Mucosa of gallbladder (tissue), 1 donor: ENCODE measurements at regions not wholly inside any gene's neighbourhood (a gene's known extent, or its start where the extent isn't known, plus 50 kb on each side); places are given as distances from the start of the nearest gene placed in this dataset.

Source experiments
- DNase-seq: peaks from one replicate; pipeline ENCODE4 v3.0.0-alpha.2; 2020; ENCODE audit warnings: low spot score
- donor health status: DM: no; HTN: no; CAD: no.

DNA sequence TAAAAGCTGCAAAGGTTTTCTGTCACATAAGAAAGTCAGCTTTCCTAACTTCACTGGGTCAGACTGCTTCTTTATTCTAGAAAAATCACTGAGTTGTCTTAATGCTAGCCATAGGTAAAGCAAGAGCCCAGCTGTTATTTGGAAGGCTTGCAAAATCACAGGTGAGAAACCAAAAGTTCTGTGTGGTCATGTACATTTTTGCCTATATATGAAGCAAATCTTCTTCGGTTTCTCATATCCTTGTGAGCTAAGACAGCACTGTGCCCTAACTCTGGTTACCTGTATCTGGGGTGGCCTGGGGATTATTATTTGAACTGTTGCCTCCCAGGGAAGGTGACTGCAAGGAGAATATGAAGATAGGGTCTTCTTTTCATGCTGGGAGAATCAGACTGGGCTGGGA lies 444.9 kb upstream of the CLINT1 start:
- DNase-seq = no peak

DNA sequence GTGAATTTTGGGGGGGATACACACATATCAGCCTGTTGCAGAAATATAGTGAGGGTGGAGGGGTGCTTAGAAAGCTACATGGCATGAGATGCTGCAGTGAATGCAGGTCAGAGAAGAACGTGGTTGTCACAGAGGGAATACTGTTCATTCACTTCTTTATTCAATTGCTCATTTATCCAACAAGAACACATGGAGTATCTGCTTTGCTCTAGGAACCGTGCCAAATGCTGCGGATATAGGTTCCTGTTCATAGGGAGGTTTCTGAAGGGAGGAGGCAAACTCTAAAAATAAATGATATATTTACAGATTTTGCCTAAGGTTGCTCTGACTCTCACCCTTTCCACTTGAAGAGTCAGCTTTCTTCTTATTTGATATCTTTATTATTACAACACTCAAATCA lies 444.3 kb upstream of the CLINT1 start:
- no peak for DNase-seq

DNA sequence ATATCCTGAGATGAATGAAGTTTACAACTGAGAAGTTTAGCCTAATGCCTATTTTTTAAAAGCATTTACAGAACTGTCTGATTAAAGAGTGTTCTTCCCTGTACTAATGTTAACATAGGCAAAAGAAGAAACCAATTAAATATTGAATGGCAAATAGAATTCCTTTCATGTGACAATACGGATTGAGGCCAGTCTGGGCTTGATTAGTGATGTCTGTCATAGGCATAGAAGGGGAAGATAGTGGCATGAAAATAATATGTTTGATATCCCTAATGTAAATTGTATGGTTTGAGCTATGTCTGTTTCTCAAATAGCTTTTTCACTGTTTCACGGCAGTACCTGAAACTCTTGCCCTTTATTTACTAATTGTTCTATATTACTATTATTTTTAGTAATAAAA lies 443.1 kb upstream of the CLINT1 start:
- DNase-seq = no peak

DNA sequence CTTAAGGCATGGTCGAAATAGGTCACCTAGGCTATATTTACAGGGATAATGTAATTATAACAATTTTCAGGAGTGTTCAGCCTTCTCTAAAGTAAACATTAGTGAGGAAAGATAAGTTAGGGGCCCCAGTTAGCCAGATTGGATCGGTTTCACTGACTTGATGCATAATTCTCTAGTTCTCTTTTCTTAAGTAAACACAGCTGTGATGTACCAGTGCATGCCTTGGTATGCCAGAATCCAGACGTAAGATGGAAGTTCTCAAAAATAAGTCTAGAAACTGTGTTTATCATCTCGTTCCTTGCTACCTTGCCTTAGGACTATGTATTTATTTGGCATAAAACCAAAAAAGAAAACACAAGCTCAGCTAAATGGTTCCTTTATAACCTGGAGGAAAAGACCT lies 442.2 kb upstream of the CLINT1 start:
- DNase-seq = no peak

DNA sequence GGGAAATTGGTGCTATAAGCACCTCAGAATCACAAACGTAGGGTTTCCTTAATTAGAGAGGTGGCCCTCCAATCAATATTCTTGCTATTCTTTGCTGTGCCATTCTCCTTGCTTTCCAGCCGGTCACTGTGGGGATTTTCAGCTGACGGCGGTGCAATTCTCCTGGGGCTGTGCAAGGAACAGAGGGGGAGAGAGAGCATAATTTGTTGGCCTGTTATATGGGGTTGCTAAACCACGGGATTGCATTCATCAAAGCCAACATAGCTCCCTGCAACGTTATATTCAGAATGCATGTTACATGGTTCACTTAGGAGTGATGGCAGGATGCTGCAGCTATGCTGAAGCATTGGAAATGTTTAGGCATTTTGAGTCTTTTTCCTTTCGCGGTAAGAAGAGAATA lies 441.3 kb upstream of the CLINT1 start:
- DNase-seq = no peak

DNA sequence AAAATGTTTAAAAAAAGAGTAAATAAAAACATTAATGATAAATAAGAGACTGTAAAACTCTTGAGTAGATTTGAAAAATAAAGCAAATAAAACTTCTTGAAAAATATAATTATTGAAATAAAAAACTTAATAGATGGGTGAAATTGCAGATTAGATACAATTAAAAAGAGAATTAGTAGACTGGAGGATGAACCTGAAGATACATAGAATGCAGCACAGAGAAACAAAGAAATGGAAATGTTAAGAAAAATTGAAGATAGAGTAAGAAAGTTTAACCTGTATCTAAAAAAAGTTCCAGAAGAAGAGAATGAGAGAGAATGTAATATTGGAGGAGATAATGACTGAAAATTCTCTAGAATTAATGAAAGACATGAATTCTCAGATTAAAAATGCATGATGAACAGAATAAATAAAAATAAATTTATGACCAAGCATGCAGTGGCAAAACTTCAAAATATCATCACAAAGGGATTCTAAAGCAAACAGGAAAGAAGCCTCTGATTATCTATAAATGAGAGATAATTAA lies 438.1 kb upstream of the CLINT1 start:
- DNase-seq = no peak

DNA sequence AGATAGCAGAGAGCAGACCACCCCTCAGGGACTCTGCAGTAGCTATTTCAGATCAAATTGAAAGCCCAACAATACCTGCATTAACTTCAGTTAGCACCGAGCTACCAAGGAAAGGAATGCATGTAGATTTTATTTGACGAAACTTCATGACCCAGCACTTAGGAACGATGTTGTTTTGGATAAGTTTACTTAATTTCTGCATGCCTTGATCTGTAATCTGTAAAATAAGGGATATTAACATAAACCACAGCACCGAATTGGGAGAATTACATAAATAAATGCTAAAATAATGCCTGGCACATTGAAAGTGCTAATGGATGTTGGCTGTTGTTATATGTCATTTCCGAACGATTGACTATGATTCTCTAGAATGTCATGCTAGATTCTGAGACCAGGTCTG lies 435.8 kb upstream of the CLINT1 start:
- no peak for DNase-seq

DNA sequence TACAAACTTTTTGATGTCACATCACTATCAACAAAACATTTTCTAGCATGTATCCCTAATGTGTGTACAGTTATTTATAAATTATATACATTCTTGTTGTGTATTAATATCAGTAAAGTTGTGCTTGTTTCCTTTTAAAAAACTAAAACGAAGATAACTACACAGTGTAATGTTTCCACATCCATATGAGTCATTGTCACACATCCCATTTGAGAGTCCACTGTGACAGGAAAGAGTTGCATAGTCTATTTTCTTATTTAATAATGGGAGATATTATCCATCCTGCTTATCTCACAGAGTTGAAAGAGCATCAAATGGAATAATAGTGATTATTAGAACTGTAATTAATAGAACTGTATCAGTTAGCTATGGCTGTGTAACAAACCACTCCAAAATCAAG lies 434.0 kb upstream of the CLINT1 start:
- no peak for DNase-seq

DNA sequence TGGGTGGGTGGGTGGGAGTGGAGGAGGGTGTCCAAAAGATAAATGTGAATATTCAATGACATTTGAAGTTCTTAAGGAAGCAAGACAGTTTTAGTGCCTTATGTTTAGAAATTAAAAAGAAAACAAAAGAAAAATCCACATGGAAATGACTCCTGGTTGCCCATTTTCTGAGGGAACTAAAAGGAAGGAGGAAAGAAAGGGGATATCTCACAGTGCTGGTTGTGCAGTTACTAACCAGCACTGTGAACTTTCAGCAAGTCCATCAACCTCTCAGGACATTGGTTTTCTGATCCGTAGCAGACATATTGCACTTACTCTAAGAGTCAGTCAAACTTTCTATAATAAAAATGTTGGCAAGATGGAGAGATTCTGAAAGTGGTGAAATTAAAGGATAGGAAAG lies 431.0 kb upstream of the CLINT1 start:
- DNase-seq = no peak

DNA sequence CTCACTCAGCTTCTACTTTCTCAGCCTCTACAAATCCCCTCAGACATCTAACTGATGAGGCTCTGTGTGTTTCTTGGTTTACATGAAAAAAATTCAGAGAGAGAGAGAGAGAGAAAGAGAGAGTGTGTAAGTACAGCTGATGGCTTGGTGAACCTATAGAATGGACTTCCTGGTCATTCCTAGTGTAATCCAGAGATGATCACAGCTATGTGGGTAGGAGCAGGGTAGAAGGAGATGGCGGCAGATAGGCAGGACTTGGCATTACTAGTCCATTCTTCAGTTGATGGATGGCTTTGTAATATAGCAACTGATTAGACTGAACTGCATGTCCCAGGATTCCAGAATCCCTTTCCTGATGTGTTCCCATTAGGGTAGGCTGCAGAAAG lies 429.3 kb upstream of the CLINT1 start:
- DNase-seq = no peak

DNA sequence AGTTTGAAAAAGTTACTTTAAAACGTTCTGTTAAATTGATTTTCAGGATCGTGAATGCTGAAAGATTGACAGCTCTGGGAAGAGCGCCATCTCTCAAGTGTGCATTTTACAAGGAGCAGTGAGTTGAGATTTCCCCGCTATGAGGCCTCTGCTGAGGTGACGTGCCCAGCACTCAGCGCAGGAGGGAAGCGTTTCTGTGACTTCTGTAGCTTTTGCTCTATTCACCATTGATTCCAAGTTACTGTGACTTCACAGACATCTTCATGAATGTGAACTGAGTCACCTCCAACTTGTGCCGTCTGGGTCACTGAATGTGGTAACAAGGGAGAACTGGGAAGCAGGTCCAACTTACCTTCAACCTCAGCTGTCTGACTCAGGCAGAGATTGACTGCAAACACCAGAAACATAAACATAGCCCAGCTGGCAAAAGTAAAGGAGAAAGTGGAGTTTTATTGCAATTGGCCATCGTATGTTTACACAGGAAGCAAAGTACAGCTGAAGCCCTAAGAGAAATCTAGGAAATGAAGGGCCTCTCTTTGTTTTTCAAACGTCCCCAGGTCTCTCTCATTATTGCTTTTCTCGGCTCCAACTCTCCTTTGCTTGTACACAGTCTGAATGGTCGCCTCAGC lies 428.8 kb upstream of the CLINT1 start:
- peak; percentile 11 for DNase-seq

DNA sequence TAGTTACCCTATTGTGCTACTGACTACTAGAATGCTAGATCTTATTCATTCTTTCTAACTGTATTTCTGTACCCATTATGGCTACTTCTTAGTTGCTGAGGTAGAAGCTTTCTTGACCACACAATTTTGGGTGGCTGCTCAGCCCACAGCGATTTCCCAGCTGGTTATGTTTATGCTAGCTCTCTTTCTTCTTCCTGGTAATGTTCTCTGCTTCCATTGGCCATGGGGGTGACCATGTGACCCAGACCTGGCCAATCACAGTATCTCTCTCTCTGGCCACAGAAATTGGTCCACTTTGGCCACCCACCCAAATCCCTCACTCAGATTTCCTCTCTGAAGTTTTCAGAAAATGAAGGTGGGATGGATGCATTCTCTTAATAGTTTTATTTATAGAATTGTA lies 427.9 kb upstream of the CLINT1 start:
- DNase-seq = no peak

DNA sequence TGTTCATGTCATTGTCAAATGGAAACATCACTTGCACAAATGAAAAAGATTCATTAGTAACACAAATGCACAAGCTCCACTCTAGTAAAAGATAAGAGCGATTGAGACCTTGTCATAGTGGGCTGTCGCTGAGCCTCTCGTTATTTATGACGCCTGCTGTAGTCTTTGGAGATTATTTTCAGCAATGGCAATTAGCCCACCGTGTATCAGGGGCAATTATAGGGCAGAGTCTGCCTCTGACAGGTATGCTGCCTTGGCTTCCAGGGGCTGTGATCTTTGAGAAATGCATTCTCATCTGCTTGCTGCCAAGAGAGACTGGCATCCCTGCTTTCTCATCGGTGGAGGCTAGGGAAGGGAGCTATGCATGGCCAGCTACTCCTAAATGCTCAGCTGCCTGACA lies 426.8 kb upstream of the CLINT1 start:
- DNase-seq = no peak

DNA sequence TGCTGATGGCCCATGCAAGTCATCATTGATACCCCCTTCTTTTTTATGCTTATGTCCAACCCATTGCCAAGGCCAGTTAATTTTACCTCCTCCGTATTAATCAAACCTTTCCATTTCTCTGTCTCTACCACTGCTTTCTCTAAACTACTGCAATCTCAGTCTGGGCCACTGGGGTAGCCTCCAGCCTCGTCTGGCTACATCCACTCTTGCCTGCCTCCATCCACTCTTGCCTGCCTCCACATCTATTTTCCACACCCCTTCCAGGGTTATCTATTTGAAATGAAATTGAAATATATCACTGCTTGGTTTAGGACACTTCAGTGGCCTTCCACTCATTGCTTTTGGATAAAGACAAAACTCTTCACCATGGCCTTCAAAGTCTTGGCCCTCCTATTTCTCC lies 425.3 kb upstream of the CLINT1 start:
- DNase-seq = no peak

DNA sequence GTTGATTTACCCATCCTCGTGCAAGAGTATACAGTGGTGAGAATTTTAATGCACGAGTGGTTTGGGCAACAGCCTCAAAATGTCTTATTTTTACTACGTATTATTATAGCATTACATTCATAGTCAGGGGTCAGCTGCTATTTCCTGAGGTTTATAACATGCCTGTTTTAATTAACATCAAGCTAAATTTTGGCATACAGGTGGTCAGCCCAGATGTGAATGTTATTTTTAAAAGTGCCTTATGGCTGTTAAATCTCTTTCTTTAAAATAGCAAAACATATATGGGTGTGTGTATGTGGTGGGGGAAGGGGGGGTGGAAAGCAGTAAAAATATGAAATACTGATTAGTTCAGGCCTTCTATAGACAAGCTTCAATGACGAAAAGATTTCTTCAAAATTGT lies 424.5 kb upstream of the CLINT1 start:
- DNase-seq = no peak

DNA sequence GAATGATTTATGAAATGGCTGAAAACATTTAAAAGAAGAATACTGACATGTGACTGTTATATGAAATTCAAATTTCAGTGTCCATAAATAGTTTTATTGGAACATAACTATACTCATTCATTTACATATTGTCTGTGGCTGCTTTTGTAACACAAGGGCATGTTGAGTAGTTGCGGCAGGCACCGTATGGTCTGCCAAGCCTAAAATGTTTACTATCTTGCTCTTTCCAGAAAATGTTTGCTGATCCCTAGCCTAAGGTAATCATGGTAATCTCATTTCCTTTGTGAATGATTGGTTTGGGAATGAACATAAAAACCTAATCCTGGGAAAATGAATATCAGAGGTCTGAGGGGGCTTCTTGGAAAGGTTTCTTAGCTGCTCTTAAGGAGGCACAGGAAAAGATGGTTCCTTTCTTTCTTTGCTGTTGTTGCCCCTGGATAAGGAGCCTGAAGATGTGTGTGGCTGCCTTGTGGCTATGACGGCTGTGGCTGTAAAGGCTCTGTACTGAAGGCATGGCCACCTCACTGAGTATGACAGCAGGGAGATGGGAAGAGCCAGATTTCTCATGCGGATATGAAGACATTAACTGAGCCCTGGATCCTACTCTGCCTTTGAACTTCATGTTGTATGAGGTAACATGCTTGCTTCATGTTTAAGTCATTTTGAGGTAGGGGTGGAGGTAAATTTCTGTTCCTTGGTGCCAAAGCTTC lies 419.4 kb upstream of the CLINT1 start:
- no peak for DNase-seq

DNA sequence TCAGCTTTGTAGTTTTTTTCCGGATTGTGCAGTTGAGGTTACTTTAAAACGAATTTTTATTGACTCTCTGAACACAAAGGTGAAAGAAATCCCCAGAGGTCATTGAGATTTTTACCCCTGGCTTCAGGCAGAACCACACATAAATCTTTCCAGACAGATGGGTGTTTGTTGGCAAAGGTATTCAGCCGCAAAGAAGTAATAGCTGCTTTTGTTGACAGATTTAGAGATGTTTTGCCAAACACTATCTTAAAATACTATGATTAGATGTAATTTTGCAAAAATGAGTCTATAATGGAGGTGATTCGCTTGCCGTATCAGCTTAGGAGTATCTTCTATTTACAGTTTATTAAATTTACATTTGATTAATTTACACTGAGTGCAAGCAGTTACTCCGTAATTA lies 418.3 kb upstream of the CLINT1 start:
- no peak for DNase-seq

DNA sequence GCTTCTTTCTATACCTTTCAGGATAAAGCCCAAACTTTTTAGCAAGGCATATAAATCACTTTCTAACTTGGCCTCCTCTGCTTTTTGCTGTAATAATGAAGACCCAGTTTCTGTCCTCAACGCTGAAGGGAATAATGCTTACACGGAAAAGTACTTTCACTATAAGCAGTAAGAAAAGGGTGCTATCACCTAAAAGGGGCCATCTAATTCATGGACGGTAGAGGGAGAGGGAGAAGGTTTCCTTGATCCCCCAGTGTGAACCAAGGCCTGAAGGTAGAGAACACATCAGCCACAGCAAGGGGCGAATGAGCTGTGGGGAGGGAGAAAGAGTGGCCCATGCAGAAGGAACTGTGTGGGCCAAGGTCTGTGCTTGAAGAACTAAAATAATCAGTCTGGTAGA lies 417.7 kb upstream of the CLINT1 start:
- no peak for DNase-seq

DNA sequence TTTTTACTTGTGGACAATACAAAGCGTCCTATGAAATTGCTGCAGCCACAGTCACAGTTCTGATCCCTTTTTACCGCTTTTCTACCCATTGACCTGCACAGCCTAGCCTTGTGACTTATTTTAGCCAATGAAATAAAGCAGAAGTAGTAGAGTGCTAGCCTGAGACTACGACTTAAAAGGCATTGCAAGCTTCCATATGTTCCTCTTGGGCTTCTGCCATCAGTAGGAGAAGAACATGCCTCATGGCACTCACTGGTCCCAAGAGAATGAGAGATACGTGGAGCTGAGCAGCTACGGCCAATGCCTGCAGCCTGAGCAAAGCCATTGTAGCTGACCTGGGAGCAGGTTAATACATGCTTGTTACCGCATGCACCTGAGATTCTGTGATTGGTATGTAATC lies 416.6 kb upstream of the CLINT1 start:
- DNase-seq = no peak

DNA sequence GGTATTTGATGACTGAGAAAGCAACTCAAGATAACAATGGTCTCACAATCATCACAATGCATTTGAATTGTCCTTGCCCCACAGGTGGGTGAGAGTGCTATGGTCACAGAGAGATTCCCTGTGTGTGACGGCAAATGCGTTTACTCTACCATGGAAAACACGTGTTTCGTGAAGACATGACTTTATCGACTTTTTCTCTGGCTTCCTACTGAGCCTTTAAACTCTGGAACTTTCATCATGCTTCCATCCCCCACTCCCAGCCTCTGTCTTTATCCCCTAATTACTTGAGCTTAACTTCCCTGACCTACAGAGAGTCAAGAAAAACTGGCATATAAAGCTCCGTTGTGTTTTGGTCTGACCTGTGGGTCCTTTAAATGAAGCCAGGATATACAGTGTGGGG lies 414.1 kb upstream of the CLINT1 start:
- DNase-seq = no peak

DNA sequence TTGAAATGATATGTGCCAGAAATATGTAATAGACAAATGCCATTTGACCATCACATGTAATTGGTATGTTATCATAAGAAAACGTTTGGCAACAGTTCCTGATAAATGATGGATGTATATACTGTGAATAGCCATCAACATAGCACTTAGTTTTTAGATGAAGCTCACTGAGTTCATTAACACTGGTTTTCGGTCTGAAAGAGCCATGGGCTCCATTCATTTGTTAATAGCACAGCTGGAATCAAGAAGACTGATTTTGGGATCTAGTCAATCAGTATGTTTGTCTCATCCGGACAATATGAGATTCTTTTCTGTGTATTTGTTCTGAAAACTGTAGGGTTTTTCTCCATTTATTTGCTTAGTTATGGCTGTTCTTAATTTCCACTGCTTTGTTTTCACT lies 413.5 kb upstream of the CLINT1 start:
- DNase-seq = no peak

DNA sequence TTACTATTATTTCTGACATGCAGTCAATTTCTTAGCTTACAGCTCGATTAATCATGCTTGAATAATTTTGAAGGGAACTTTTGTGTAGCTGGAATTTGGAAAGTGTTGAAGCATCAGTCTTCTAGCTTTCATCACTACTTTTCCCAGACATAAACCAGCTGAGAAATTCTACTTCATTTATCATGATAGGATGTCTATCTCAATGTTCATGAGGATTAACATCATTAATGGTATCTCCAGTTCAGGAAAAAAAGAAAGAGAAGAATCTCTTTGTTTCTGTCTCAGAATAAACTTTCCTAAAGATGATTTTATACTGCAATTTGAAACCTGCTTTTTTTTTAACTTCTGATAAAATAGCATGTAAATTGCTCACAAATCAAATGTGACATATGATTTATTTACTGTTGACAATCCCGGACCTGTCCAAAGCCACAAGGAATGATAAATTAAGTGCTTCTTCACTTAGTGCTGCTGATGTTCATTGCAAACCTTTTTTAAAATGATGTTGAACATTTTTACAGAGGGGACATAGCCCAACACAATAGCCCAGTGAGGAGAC lies 412.1 kb upstream of the CLINT1 start:
- DNase-seq = no peak

DNA sequence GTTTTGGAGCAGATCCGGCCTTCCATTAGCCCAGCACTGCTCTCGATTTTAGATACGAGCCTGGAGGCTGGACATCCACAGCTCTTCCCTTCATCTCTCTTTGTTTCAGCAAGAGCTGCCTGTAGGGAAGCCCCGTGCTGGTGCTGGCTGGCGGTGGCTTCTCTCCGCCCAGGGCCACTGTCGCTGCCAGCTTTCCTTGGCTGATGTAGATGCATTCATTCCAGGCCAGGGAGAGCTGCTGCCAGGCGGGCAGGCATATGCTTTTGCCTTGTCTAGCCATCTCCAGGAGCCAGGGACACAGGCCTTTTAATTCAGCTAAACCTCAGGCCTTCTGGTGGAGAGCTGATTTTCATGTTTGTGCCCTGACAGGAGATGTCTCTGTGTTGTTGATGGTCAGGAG lies 409.3 kb upstream of the CLINT1 start:
- DNase-seq = no peak

DNA sequence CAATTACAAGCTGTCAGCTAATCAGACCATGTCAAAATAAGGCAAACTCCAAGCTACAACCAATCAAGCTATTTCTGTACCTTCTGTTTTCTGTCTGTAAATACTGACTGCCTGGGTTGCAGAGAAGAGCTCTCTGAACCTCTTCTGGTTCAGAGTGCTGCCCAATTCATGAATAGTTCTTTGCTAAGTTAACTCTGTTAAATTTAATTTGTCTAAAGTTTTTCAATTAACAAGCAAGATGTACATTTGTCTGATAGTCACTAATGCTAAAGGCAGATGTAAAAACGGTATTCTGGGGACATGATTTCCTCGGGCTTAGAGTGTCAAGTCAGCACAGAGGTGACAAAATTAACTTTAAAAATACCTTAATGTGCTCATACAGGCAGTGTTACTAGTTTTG lies 408.3 kb upstream of the CLINT1 start:
- DNase-seq = no peak
